SK-N-SH (cell line): ENCODE measurements at regions not wholly inside any gene's neighbourhood (a gene's known extent, or its start where the extent isn't known, plus 50 kb on each side); places are given as distances from the start of the nearest gene placed in this dataset.

Experiments
- FOXM1 ChIP-seq: IDR thresholded peaks from 2 replicates; pipeline ENCODE4 v1.4.0; 2012; ENCODE audit warnings: low read depth, mild to moderate bottlenecking
- PBX3 ChIP-seq: IDR thresholded peaks from 2 replicates; pipeline ENCODE4; 2012
- TCF12 ChIP-seq: IDR thresholded peaks from 2 replicates; pipeline ENCODE4 v1.4.0; 2012
- TF ChIP-seq, protein P1 (sequence below): fragments of 200-600 bp; sonication (generic); IDR thresholded peaks from 2 replicates; pipeline ENCODE4 v1.6.1; 2017; ENCODE audit warnings: antibody characterized with exemption, mild to moderate bottlenecking, moderate library complexity

DNA sequence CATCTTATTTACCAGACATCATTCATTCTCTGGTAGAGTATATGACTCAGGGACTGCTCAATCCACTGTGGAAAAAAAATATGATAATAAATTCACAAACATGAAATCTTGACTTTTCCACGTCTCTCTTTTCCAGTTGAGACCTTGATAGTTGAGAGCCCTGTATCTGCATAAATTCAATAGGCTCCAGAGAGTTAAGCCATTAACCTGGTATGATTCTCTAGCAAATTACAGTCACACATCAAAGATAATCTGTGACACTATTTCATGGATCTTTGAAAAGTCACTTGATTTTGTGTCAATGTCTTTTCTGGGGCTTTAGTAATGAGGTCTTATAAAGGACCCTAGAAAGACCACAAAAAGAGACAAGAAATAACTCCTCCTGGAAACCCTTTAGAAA, 154.2 kb upstream of the FOXG1 start:
- no peak for TF ChIP-seq TCF12
- TF ChIP-seq PBX3 = no peak
- TF ChIP-seq, protein P1, sequence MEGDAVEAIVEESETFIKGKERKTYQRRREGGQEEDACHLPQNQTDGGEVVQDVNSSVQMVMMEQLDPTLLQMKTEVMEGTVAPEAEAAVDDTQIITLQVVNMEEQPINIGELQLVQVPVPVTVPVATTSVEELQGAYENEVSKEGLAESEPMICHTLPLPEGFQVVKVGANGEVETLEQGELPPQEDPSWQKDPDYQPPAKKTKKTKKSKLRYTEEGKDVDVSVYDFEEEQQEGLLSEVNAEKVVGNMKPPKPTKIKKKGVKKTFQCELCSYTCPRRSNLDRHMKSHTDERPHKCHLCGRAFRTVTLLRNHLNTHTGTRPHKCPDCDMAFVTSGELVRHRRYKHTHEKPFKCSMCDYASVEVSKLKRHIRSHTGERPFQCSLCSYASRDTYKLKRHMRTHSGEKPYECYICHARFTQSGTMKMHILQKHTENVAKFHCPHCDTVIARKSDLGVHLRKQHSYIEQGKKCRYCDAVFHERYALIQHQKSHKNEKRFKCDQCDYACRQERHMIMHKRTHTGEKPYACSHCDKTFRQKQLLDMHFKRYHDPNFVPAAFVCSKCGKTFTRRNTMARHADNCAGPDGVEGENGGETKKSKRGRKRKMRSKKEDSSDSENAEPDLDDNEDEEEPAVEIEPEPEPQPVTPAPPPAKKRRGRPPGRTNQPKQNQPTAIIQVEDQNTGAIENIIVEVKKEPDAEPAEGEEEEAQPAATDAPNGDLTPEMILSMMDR = no peak
- no peak for TF ChIP-seq FOXM1
